HL-60 (cell line): ENCODE measurements at regions not wholly inside any gene's neighbourhood (a gene's known extent, or its start where the extent isn't known, plus 50 kb on each side); places are given as distances from the start of the nearest gene placed in this dataset.

Experiments
- DNase-seq, 2 experiments: peaks; one replicate each; pipeline ENCODE4 v3.0.0-alpha.2; 2010 to 2020; ENCODE audit warnings: low read depth in 1 of 2, low spot score in 1 of 2
- H3K27ac ChIP-seq: fragments of 250-450 bp; sonication (Bioruptor Pico); replicated peaks from 2 replicates; pipeline ENCODE4 v1.5.1; 2020; ENCODE audit warnings: mild to moderate bottlenecking, moderate library complexity
- H3K27me3 ChIP-seq: fragments of 250-450 bp; sonication (Bioruptor Pico); 2 replicates; pipeline ENCODE4 v1.5.1; 2021; ENCODE audit warnings: mild to moderate bottlenecking, moderate library complexity; ENCODE audit not compliant: insufficient read depth, poor library complexity, severe bottlenecking
- H3K4me3 ChIP-seq: replicated peaks from 2 replicates; pipeline ENCODE4 v1.5.1; 2011; ENCODE audit warnings: mild to moderate bottlenecking, control low read depth, low read length; ENCODE audit not compliant: insufficient read depth
- CTCF ChIP-seq: IDR thresholded peaks from one replicate; pipeline ENCODE4 v1.5.1; 2011; ENCODE audit warnings: low read length, control low read depth, inconsistent platforms; ENCODE audit not compliant: insufficient read depth
- GABPA ChIP-seq: IDR thresholded peaks from 2 replicates; pipeline ENCODE4 v1.6.1; 2012; ENCODE audit warnings: low read depth
- POLR2AphosphoS5 ChIP-seq: IDR thresholded peaks from 2 replicates; pipeline ENCODE4 v1.6.1; 2012; ENCODE audit warnings: low read depth
- REST ChIP-seq: IDR thresholded peaks from 2 replicates; pipeline ENCODE4 v1.6.1; 2012; ENCODE audit warnings: low read depth; ENCODE audit not compliant: insufficient replicate concordance
- SPI1 ChIP-seq: IDR thresholded peaks from 2 replicates; pipeline ENCODE4 v1.6.1; 2012; ENCODE audit warnings: low read depth, mild to moderate bottlenecking, borderline replicate concordance

- DNase-seq = no peak
- Histone ChIP-seq H3K27me3 (no peaks in the 10 kb centered on the region), H3K4me3 (no peak overlapping the region), H3K27ac (no peak overlapping the region)
- TF ChIP-seq CTCF (no peak), GABPA (no peak), SPI1 (no peak), REST (no peak), POLR2AphosphoS5 (no peak)
Observed at GRCh38 chr3:188047536-188047935, 106.4 kb upstream of the LPP start.

- no peak overlapping the region for H3K4me3 ChIP-seq
- H3K27me3 ChIP-seq = no peaks in the 10 kb centered on the region
- peak in 1 of 2 experiments; percentile 13 for DNase-seq
- no peak overlapping the region for H3K27ac ChIP-seq
- TF ChIP-seq CTCF = no peak
- no peak for TF ChIP-seq POLR2AphosphoS5
- no peak for TF ChIP-seq REST
- no peak for TF ChIP-seq SPI1
- TF ChIP-seq GABPA = no peak
Observed at GRCh38 chr3:188049606-188050530, 104.1 kb upstream of the LPP start.

GRCh38 chr3:188051801-188052168 lies 102.2 kb upstream of the LPP start:
- Histone ChIP-seq H3K27ac (no peak overlapping the region), H3K4me3 (no peak overlapping the region), H3K27me3 (no peaks in the 10 kb centered on the region)
- no peak for DNase-seq
- TF ChIP-seq SPI1 = no peak
- TF ChIP-seq CTCF = no peak
- no peak for TF ChIP-seq POLR2AphosphoS5
- no peak for TF ChIP-seq GABPA
- TF ChIP-seq REST = no peak
